ENCODE measurements at regions not wholly inside any gene's neighbourhood (a gene's known extent, or its start where the extent isn't known, plus 50 kb on each side); places are given as distances from the start of the nearest gene placed in this dataset.

- TF ChIP-seq CTCF (conservative IDR thresholded peaks at IDR 0.05; ENCODE audit: low read depth, low read length) (no peak), POLR2A (IDR thresholded peaks at IDR 0.05; ENCODE audit: low read depth, low read length) (no peak), RAD21 (IDR thresholded peaks at IDR 0.05; ENCODE audit: low read length) (no peak), RFX5 (IDR thresholded peaks at IDR 0.05; ENCODE audit: low read depth, low read length) (no peak), NFE2L2 (IDR thresholded peaks at IDR 0.05; ENCODE audit: low read depth, low read length) (no peak), CHD1 (IDR thresholded peaks at IDR 0.05; ENCODE audit: low read depth, low read length) (no peak), RCOR1 (IDR thresholded peaks at IDR 0.05; ENCODE audit: insufficient replicate concordance, low read length) (no peak), BHLHE40 (IDR thresholded peaks at IDR 0.05; ENCODE audit: low read depth, low read length) (no peak), CEBPB (IDR thresholded peaks at IDR 0.05; ENCODE audit: low read depth, low read length) (no peak), MAFK (IDR thresholded peaks at IDR 0.05; ENCODE audit: low read depth, low read length) (no peak), MXI1 (IDR thresholded peaks at IDR 0.05; ENCODE audit: borderline replicate concordance, low read depth, low read length) (no peak), SMC3 (IDR thresholded peaks at IDR 0.05; ENCODE audit: low read depth, low read length) (no peak)
Observed at GRCh38 chr6:50214937-50215336, 165.2 kb upstream of the DEFB112 start.
